ENCODE measurements at regions not wholly inside any gene's neighbourhood (a gene's known extent, or its start where the extent isn't known, plus 50 kb on each side); places are given as distances from the start of the nearest gene placed in this dataset.

DNA sequence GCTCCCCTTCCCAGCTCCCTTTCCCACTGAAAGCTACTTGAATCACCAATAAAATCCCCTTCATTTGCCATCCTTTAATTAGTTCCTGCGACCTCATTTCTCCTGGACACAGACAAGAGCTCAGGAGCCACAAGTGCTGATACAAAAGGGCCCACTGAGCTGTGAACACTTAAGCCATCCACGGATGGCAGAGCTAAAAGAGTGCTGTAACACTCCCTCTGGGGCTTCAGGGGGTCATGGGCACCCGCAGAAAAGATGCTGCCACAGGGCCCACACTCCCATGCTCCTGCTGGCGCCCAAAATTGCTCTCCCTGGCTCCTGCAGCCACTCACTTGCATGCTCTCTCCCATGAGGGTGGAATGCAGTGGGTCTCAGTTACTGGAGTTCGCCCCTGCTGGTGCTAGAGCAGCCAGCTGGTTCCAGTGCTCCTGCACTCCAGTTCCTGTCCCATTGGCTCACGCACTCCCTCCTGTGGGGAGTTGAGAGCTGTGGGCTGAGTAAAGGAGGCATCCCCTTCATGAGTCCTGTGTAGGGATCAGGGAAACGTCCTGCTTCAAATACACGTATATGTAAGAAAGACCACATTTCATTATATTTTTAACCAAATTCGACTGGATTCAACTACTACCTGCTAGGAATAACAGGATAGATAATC lies 1291.0 kb downstream of the ARAP2 start:
- peaks cover 0 to 4% (median 0%) of the 10 kb centered on the region in 7 donors for H3K9me3 Mint-ChIP-seq
- no peaks in the 10 kb centered on the region for H3K4me1 Mint-ChIP-seq
- H3K36me3 Mint-ChIP-seq: no peaks in the 10 kb centered on the region
- H3K9ac ChIP-seq (ENCODE audit: insufficient read depth, low read length, poor library complexity, severe bottlenecking): no peak overlapping the region
- TF ChIP-seq, protein P1, sequence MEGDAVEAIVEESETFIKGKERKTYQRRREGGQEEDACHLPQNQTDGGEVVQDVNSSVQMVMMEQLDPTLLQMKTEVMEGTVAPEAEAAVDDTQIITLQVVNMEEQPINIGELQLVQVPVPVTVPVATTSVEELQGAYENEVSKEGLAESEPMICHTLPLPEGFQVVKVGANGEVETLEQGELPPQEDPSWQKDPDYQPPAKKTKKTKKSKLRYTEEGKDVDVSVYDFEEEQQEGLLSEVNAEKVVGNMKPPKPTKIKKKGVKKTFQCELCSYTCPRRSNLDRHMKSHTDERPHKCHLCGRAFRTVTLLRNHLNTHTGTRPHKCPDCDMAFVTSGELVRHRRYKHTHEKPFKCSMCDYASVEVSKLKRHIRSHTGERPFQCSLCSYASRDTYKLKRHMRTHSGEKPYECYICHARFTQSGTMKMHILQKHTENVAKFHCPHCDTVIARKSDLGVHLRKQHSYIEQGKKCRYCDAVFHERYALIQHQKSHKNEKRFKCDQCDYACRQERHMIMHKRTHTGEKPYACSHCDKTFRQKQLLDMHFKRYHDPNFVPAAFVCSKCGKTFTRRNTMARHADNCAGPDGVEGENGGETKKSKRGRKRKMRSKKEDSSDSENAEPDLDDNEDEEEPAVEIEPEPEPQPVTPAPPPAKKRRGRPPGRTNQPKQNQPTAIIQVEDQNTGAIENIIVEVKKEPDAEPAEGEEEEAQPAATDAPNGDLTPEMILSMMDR (IDR thresholded peaks at IDR 0.05): no peak
- H4K20me1 ChIP-seq (ENCODE audit: insufficient read depth, low read length): no peaks in the 10 kb centered on the region
- H3K27me3 ChIP-seq (ENCODE audit: control insufficient read depth in 2 of 2, insufficient read depth in 2 of 2, low read length in 2 of 2): no peaks in the 10 kb centered on the region
- H2AFZ ChIP-seq (ENCODE audit: insufficient read depth, low read depth, low read length, poor library complexity, severe bottlenecking): no peak overlapping the region
- H3K79me2 ChIP-seq (ENCODE audit: insufficient read depth, low read length): no peaks in the 10 kb centered on the region
- no peak overlapping the region for H3K4me2 ChIP-seq (replicated peaks; ENCODE audit: extremely low read depth, low read length, poor library complexity, severe bottlenecking)
- intact Hi-C loops (cut with micrococcal nuclease): no loop called here
- H3K27me3 Mint-ChIP-seq (ENCODE audit: low read depth in 3 of 3): peaks cover 0 to 2% (median 0%) of the 10 kb centered on the region in 3 donors
- H3K9me3 ChIP-seq (replicated peaks in 1 of 2; ENCODE audit: control insufficient read depth in 1 of 2, insufficient read depth in 1 of 2, low read length in 2 of 2): peaks cover 4 to 6% of the 10 kb centered on the region in 2 donors
- peak overlapping the region in 1 of 7 donors; percentile 43 for H3K27ac Mint-ChIP-seq
- H3K36me3 ChIP-seq (replicated peaks in 1 of 2; ENCODE audit: control insufficient read depth in 1 of 2, insufficient read depth in 2 of 2, low read length in 2 of 2): no peaks in the 10 kb centered on the region
- no peak overlapping the region for H3K4me3 ChIP-seq (replicated peaks in 1 of 3; ENCODE audit: low read depth in 2 of 3, low read length in 3 of 3)
- 69% methylated on average over 2 of the region's 9 CpGs for WGBS (ENCODE audit: insufficient coverage)
- no peak for DNase-seq
- H3K4me3 Mint-ChIP-seq: no peak overlapping the region
- no peak overlapping the region for H3K27ac ChIP-seq (ENCODE audit: low read depth in 1 of 2, low read length in 2 of 2)
- H3K4me1 ChIP-seq (ENCODE audit: control insufficient read depth in 1 of 2, insufficient read depth in 2 of 2, low read length in 2 of 2): no peaks in the 10 kb centered on the region

DNA sequence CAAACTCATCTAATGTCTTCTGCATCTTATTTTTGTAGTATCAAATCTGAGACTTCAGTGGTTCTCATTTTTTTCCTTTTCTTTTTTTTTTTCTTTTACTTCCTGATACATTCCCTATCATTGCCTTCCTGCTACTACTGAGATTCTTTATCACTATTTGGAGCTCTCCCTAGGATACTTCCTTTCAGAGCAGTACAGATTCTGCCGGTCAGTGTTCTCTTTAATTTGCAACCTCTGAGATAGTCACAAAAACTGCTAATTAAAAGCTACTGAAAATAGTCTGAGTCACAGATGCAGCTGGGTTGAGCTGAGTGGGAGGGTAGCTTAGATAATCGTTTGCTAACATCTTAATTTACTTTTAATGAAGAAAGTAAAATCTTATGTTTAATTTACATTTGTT lies 1279.7 kb downstream of the ARAP2 start:
- no peak overlapping the region for H3K4me3 Mint-ChIP-seq
- no peaks in the 10 kb centered on the region for H3K4me1 Mint-ChIP-seq
- Histone ChIP-seq H4K20me1 (ENCODE audit: insufficient read depth, low read length) (no peaks in the 10 kb centered on the region), H3K4me1 (ENCODE audit: control insufficient read depth in 1 of 2, insufficient read depth in 2 of 2, low read length in 2 of 2) (no peaks in the 10 kb centered on the region), H2AFZ (ENCODE audit: insufficient read depth, low read depth, low read length, poor library complexity, severe bottlenecking) (no peak overlapping the region), H3K4me2 (replicated peaks; ENCODE audit: extremely low read depth, low read length, poor library complexity, severe bottlenecking) (no peak overlapping the region), H3K9ac (ENCODE audit: insufficient read depth, low read length, poor library complexity, severe bottlenecking) (no peak overlapping the region), H3K9me3 (replicated peaks in 1 of 2; ENCODE audit: control insufficient read depth in 1 of 2, insufficient read depth in 1 of 2, low read length in 2 of 2) (no peaks in the 10 kb centered on the region), H3K36me3 (replicated peaks in 1 of 2; ENCODE audit: control insufficient read depth in 1 of 2, insufficient read depth in 2 of 2, low read length in 2 of 2) (no peaks in the 10 kb centered on the region), H3K4me3 (replicated peaks in 1 of 3; ENCODE audit: low read depth in 2 of 3, low read length in 3 of 3) (no peak overlapping the region), H3K27me3 (ENCODE audit: control insufficient read depth in 2 of 2, insufficient read depth in 2 of 2, low read length in 2 of 2) (no peaks in the 10 kb centered on the region), H3K79me2 (ENCODE audit: insufficient read depth, low read length) (no peaks in the 10 kb centered on the region), H3K27ac (ENCODE audit: low read depth in 1 of 2, low read length in 2 of 2) (no peak overlapping the region)
- no peaks in the 10 kb centered on the region for H3K27me3 Mint-ChIP-seq (ENCODE audit: low read depth in 3 of 3)
- WGBS (ENCODE audit: insufficient coverage): no CpG with 5 or more reads among the region's 2 CpGs
- DNase-seq: no peak
- H3K9me3 Mint-ChIP-seq: no peaks in the 10 kb centered on the region
- no peak overlapping the region for H3K27ac Mint-ChIP-seq
- no peaks in the 10 kb centered on the region for H3K36me3 Mint-ChIP-seq
- intact Hi-C loops (cut with micrococcal nuclease): no loop called here
- TF ChIP-seq, protein P1 (IDR thresholded peaks at IDR 0.05): no peak
